ENCODE measurements at regions not wholly inside any gene's neighbourhood (a gene's known extent, or its start where the extent isn't known, plus 50 kb on each side); places are given as distances from the start of the nearest gene placed in this dataset.
"Not testable (repeated sequence)": the region's sequence is repeated elsewhere in the genome, so short reads cannot be mapped to it uniquely, and the experiment has no call there.

GRCh38 chr2:182548031-182548950 is 121.5 kb upstream of the PDE1A start:
- DNase-seq (ENCODE audit: low read depth, low spot score), result peak; percentile 7

- DNase-seq (ENCODE audit: low read depth, low spot score), result no peak
These were observed 123.4 kb upstream of the PDE1A start for GRCh38 chr2:182550234-182550633.

DNA sequence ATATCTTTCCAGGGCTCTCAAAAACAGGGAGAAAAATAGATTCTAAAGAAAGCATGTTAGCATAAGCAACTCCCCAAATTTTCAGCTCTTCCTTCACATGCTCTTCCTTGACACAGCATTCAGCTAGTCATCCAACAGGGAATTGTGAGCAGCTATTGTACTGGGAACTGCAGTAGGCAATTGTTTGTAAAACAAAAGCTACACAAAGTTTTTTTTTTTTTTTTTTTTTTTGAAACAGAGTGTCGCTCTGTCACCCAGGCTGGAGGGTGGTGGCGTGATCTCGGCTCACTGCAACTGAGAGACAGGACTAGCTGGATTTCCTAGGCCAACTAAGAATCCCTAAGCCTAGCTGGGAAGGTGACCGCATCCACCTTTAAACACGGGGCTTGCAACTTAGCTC is 125.4 kb upstream of the PDE1A start:
- DNase-seq (ENCODE audit: low read depth, low spot score), result not testable (repeated sequence)

- not testable (repeated sequence) for DNase-seq (ENCODE audit: low read depth, low spot score)
These were observed 125.9 kb upstream of the PDE1A start for GRCh38 chr2:182552785-182553184.

DNA sequence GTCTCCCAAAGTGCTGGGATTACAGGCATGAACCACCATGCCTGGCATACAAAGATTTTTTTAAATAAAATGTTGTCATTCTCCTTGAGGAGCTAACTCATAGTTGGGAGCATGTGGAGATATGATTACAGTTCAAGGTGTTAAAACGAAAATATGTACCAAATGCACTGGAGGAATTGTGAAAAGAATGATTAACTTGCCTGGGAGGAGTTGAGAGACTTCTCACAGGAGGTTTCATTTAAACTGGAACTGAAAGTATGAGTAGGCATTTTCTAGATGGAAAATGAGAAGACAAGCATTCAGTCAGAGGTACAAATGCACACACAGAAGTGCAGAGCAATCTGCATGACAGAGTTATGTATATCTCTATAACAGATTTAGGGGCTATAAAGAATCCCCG is 126.6 kb upstream of the PDE1A start:
- DNase-seq (ENCODE audit: low read depth, low spot score), result no peak

DNA sequence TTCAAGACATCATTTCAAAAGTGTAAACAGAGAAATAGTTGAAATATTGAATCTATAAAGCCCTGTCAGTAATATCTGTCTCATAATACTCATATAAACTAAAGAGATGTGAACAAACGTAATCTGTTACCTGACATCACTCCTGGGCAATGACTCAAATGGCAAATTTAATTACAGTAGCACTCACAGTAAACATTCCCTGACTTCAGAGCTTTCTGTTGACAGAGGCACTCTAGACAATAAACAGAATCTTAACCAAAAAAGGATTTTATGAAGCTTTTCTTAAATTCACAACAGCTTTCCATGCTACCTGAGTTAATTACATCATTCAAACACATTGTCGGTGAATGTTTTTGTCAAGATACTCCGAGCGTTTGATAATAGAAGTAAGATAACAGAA is 128.1 kb upstream of the PDE1A start:
- no peak for DNase-seq (ENCODE audit: low read depth, low spot score)

DNA sequence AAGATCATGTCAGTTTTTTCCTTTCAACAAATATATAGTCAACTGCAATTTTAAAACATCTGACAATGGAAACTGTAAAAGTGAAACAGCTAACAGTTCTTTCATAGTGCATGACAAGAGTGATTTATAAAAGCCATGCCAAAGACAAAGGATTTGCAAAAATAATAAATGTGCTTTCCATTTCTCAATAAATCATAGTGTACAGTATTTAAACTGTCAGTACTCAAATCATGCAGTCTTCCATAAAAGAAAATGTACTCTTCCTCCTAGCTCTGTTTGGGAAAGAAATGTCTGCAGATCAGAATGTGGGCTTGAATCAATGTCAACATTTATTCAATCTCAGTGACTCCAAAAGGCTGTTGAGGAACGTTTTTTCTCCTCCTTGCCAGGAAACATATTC is 131.7 kb upstream of the PDE1A start:
- no peak for DNase-seq (ENCODE audit: low read depth, low spot score)

- DNase-seq (ENCODE audit: low read depth, low spot score), result no peak
These were observed 132.8 kb upstream of the PDE1A start for GRCh38 chr2:182559623-182560022.

GRCh38 chr2:182565911-182566567 is 139.2 kb upstream of the PDE1A start:
- DNase-seq (ENCODE audit: low read depth, low spot score), result no peak

- no peak for DNase-seq (ENCODE audit: low read depth, low spot score)
These were observed 142.5 kb upstream of the DNAJC10 start for GRCh38 chr2:182573553-182573952.

DNA sequence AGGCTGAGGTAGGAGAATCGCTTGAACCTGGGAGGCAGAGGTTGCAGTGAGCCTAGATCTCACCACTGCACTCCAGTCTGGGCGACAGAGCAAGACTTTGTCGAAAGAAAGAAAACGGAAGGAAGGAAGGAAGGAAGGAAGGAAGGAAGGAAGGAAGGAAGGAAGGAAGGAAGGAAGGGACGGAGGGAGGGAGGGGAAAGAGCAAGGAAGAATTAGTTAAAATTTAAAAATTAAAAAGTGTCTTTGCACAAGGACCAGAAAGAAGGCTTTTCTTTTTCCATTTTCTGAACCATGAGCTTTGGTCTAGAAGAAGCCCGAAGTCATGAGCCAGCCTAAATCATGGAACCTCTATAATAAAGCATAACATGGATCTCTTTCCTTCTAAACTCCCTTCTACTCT is 138.2 kb upstream of the DNAJC10 start:
- no peak for DNase-seq (ENCODE audit: low read depth, low spot score)

GRCh38 chr2:182581196-182581935 is 134.7 kb upstream of the DNAJC10 start:
- DNase-seq (ENCODE audit: low read depth, low spot score), result no peak

- DNase-seq (ENCODE audit: low read depth, low spot score), result no peak
These were observed 131.6 kb upstream of the DNAJC10 start for GRCh38 chr2:182584462-182584861.

DNA sequence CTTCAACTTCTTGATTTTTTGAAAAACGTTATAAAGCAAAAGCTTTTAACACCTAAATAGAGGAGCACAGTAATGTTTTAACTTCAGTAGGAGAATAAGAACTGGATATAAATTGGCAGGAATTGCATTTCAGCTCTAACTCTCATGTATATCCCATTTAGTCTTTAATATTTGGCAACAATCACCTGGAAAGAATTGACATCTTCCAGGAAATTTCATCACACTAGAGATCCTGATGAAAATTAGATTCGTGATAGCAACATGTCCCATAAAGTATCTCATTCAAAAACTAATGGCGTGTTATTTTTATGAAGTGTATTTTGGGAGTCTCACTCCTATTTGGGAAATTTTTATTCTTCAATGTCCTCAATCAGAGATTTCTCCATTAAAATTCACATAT is 131.1 kb upstream of the DNAJC10 start:
- no peak for DNase-seq (ENCODE audit: low read depth, low spot score)

GRCh38 chr2:182585430-182585829 is 130.6 kb upstream of the DNAJC10 start:
- no peak for DNase-seq (ENCODE audit: low read depth, low spot score)

GRCh38 chr2:182586426-182586825 is 129.6 kb upstream of the DNAJC10 start:
- no peak for DNase-seq (ENCODE audit: low read depth, low spot score)

DNA sequence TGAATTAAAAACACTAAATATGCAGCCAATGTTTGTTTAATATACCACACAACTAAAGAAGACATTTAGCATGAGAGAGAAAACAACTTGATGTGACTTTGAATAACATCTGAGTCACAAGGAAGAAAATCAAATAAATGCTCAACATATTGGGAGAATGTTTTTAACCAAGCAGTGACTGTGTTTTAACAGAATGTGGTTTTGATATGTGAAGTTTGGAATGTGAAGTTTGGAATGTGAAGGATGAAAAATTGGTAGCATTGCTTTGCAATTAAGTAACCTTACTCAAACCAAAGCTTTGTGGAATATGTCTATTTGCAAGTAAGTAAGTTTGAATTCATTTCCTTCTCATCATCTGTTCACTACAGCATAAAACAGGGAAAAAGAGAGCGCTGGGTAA is 128.2 kb upstream of the DNAJC10 start:
- no peak for DNase-seq (ENCODE audit: low read depth, low spot score)

- no peak for DNase-seq (ENCODE audit: low read depth, low spot score)
These were observed 126.9 kb upstream of the DNAJC10 start for GRCh38 chr2:182589121-182589520.

GRCh38 chr2:182591774-182592173 is 124.3 kb upstream of the DNAJC10 start:
- no peak for DNase-seq (ENCODE audit: low read depth, low spot score)

DNA sequence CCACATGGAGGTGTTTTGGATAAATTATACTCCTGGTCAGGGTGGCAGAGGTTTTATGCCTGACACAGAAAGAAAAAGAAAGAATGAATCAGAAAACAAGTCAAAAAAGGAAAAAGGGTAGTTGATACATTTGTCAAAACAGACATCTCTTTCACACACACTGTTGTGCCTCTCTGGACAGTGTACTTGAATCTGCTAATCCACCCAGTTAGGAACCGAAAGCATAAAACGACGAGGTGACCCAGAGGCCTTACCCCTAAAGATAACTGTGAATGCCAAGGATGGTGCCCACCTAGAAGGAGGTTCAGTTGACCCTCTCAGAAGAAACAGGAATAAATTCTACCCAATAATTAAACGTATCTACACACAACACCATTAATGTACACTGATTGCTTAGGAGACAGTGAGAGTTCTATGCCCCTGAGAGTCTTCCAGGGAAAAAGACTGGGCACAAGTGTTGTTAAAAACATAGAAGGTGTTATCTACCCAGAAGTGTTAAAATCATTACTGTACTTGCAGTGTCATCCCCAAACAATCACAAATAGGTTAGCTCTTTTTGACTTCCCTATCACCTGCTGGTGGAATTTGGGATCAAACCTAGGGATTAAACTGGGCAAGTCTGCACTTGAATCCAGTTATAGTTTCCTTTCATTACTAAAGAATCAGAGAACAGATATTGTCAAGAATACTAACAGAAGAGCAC is 123.2 kb upstream of the DNAJC10 start:
- DNase-seq (ENCODE audit: low read depth, low spot score), result no peak

DNA sequence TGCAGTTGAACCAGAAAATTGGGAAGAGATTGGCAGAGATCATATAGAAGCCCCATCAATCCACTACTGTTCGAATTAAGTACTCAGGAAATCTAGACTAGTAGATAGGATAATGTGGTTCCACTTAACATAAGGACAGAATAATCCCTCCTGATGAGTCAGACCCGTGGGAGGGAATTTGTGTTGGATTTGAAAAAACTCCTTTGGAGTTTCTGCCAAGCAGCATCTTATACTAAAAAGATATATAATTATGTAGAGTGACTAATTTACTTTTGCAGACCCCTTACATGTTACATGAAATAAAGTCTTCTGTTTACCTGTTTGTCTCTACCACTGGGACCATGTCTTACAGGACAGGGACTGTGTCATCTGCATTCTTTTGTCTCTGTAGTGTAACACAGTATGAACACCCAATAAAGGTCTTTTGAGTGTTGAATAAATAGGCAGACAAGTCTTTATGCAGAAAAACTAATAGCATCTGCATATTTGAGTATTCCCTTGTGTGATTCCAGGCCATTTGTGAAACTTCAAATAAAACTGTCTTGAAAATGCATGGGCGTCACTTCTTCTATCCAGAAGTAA is 122.6 kb upstream of the DNAJC10 start:
- DNase-seq (ENCODE audit: low read depth, low spot score), result no peak
